ENCODE measurements at regions not wholly inside any gene's neighbourhood (a gene's known extent, or its start where the extent isn't known, plus 50 kb on each side); places are given as distances from the start of the nearest gene placed in this dataset.

- POLR2A ChIA-PET (ENCODE audit: partially characterized antibody) = no interaction called here
- Histone ChIP-seq H3K79me2 (ENCODE audit: control insufficient read depth in 1 of 2, insufficient read depth in 2 of 2, low read length in 2 of 2) (no peaks in the 10 kb centered on the region; a peak in 1 of 4 replicates), H4K91ac (replicated peaks; ENCODE audit: insufficient read length, low read length) (no peak overlapping the region), H3K27ac (ENCODE audit: low read depth, low read length) (no peak overlapping the region), H3K79me1 (ENCODE audit: low read depth, low read length) (no peaks in the 10 kb centered on the region), H2BK12ac (ENCODE audit: low read depth, low read length) (no peak overlapping the region), H3K14ac (ENCODE audit: insufficient read length) (no peak overlapping the region), H4K5ac (ENCODE audit: insufficient read length, low read depth, low read length) (no peak overlapping the region), H2BK5ac (ENCODE audit: low read depth, low read length) (no peak overlapping the region), H3K4ac (replicated peaks; ENCODE audit: insufficient read length, low read depth, low read length) (no peak overlapping the region), H3K23me2 (ENCODE audit: low read depth, low read length) (no peaks in the 10 kb centered on the region), H2BK120ac (replicated peaks; ENCODE audit: low read depth, low read length) (no peak overlapping the region), H2AK5ac (ENCODE audit: low read depth, low read length) (no peak overlapping the region), H3K18ac (ENCODE audit: extremely low read depth, low read length) (no peak overlapping the region), H3K4me1 (replicated peaks in 1 of 4; ENCODE audit: control insufficient read depth in 3 of 4, insufficient read depth in 4 of 4, low read length in 3 of 4) (peaks cover 0 to 3% (median 0%) of the 10 kb centered on the region in 4 experiments; a peak in 3 of 7 replicates), H3K4me3 (ENCODE audit: extremely low read depth in 1 of 4, insufficient read depth in 2 of 4, low read depth in 3 of 4, low read length in 4 of 4) (no peak overlapping the region), H3K27me3 (replicated peaks in 1 of 4; ENCODE audit: control insufficient read depth in 3 of 4, extremely low read depth in 1 of 4, insufficient read depth in 3 of 4, low read length in 3 of 4) (peaks cover 0 to 1% (median 0%) of the 10 kb centered on the region in 4 experiments; a peak in 1 of 7 replicates), H3K4me2 (ENCODE audit: insufficient read depth in 1 of 2, low read depth in 2 of 2, low read length in 2 of 2) (no peak overlapping the region), H3K9me3 (ENCODE audit: insufficient read depth in 2 of 2, low read depth in 1 of 2, low read length in 1 of 2) (no peaks in the 10 kb centered on the region), H4K8ac (ENCODE audit: extremely low read depth, insufficient read depth, low read length) (no peak overlapping the region), H2BK15ac (ENCODE audit: low read length) (no peak overlapping the region), H3K56ac (replicated peaks; ENCODE audit: insufficient read length, low read depth, low read length) (no peak overlapping the region), H3K23ac (ENCODE audit: insufficient read length) (no peak overlapping the region), H2BK20ac (ENCODE audit: low read length) (no peak overlapping the region), H3K36me3 (ENCODE audit: control insufficient read depth in 2 of 4, insufficient read depth in 4 of 4, low read length in 3 of 4) (peaks cover 0 to 10% (median 4%) of the 10 kb centered on the region in 4 experiments; a peak in 3 of 8 replicates), H2AFZ (ENCODE audit: low read length) (no peak overlapping the region), H4K20me1 (replicated peaks in 1 of 2; ENCODE audit: control insufficient read depth in 1 of 2, insufficient read depth in 2 of 2, low read length in 2 of 2) (peaks cover 0 to 2% of the 10 kb centered on the region in 2 experiments), H3K9ac (replicated peaks in 1 of 4; ENCODE audit: extremely low read depth in 1 of 4, low read depth in 3 of 4, low read length in 3 of 4) (no peak overlapping the region)
- DNase-seq (ENCODE audit: low read depth in 1 of 2, low spot score in 2 of 2) = no peak
- no peak for FAIRE-seq
- CTCF ChIA-PET (ENCODE audit: partially characterized antibody) = no interaction called here
- TF ChIP-seq SUZ12 (IDR thresholded peaks at IDR 0.05; ENCODE audit: low read length) (no peak), GABPA (IDR thresholded peaks at IDR 0.05; ENCODE audit: borderline replicate concordance, insufficient read depth, low read length) (no peak), E2F6 (IDR thresholded peaks at IDR 0.05) (no peak), RXRA (IDR thresholded peaks at IDR 0.05; ENCODE audit: insufficient read depth, low read depth, low read length) (no peak), TCF12 (IDR thresholded peaks at IDR 0.05; ENCODE audit: low read depth, low read length) (no peak), RNF2 (IDR thresholded peaks at IDR 0.05; ENCODE audit: borderline replicate concordance, low read depth, low read length, missing control alignments, poor library complexity, severe bottlenecking) (no peak), CHD2 (IDR thresholded peaks at IDR 0.05; ENCODE audit: low read length) (no peak), MAX (IDR thresholded peaks at IDR 0.05) (no peak), KDM5A (IDR thresholded peaks at IDR 0.05; ENCODE audit: low read length) (no peak), EGR1 (IDR thresholded peaks at IDR 0.05; ENCODE audit: borderline replicate concordance, low read depth, low read length) (no peak)
Measured at GRCh38 chr7:112891698-112892097, 101.5 kb upstream of the TMEM168 start.
